ENCODE measurements at regions not wholly inside any gene's neighbourhood (a gene's known extent, or its start where the extent isn't known, plus 50 kb on each side); places are given as distances from the start of the nearest gene placed in this dataset.

DNA sequence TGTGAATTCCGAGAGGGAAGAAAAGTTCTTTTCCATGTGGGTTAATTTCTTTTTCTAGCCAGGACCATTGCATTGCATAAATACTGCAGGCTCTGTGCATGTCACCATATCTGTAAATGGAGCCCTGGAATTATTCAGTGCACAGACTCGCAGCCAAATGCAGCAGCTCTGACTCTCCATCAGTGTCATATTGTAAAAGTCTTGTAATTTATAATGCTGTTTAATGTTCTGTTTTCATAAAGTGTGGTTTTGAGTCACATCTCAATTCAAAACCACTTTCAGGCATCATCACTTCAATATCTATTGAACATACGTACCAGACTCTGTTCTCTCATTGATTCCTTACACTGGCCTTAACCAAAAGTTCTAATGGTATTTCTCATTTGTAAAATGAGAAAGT is 193.9 kb upstream of the RPL34 start:
- no peak for TF ChIP-seq ZNF548 (tag by site-specific recombination; IDR thresholded peaks at IDR 0.05)
- TF ChIP-seq, protein P1, sequence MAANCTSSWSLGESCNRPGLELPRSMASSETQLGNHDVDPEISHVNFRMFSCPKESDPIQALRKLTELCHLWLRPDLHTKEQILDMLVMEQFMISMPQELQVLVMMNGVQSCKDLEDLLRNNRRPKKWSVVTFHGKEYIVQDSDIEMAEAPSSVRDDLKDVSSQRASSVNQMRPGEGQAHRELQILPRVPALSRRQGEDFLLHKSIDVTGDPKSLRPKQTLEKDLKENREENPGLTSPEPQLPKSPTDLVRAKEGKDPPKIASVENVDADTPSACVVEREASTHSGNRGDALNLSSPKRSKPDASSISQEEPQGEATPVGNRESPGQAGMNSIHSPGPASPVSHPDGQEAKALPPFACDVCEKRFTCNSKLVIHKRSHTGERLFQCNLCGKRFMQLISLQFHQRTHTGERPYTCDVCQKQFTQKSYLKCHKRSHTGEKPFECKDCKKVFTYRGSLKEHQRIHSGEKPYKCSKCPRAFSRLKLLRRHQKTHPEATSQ (tag by site-specific recombination; IDR thresholded peaks at IDR 0.05) = no peak
- TF ChIP-seq, protein P2, sequence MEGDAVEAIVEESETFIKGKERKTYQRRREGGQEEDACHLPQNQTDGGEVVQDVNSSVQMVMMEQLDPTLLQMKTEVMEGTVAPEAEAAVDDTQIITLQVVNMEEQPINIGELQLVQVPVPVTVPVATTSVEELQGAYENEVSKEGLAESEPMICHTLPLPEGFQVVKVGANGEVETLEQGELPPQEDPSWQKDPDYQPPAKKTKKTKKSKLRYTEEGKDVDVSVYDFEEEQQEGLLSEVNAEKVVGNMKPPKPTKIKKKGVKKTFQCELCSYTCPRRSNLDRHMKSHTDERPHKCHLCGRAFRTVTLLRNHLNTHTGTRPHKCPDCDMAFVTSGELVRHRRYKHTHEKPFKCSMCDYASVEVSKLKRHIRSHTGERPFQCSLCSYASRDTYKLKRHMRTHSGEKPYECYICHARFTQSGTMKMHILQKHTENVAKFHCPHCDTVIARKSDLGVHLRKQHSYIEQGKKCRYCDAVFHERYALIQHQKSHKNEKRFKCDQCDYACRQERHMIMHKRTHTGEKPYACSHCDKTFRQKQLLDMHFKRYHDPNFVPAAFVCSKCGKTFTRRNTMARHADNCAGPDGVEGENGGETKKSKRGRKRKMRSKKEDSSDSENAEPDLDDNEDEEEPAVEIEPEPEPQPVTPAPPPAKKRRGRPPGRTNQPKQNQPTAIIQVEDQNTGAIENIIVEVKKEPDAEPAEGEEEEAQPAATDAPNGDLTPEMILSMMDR (tag by site-specific recombination; IDR thresholded peaks at IDR 0.05) = no peak
- no peak for TF ChIP-seq ZNF324 (tag by site-specific recombination; IDR thresholded peaks at IDR 0.05)
- TF ChIP-seq, protein P3, sequence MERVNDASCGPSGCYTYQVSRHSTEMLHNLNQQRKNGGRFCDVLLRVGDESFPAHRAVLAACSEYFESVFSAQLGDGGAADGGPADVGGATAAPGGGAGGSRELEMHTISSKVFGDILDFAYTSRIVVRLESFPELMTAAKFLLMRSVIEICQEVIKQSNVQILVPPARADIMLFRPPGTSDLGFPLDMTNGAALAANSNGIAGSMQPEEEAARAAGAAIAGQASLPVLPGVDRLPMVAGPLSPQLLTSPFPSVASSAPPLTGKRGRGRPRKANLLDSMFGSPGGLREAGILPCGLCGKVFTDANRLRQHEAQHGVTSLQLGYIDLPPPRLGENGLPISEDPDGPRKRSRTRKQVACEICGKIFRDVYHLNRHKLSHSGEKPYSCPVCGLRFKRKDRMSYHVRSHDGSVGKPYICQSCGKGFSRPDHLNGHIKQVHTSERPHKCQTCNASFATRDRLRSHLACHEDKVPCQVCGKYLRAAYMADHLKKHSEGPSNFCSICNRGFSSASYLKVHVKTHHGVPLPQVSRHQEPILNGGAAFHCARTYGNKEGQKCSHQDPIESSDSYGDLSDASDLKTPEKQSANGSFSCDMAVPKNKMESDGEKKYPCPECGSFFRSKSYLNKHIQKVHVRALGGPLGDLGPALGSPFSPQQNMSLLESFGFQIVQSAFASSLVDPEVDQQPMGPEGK (tag by site-specific recombination; IDR thresholded peaks at IDR 0.05) = no peak
- no peak for TF ChIP-seq ZBTB1 (tag by site-specific recombination; IDR thresholded peaks at IDR 0.05)
- TF ChIP-seq, protein P4, sequence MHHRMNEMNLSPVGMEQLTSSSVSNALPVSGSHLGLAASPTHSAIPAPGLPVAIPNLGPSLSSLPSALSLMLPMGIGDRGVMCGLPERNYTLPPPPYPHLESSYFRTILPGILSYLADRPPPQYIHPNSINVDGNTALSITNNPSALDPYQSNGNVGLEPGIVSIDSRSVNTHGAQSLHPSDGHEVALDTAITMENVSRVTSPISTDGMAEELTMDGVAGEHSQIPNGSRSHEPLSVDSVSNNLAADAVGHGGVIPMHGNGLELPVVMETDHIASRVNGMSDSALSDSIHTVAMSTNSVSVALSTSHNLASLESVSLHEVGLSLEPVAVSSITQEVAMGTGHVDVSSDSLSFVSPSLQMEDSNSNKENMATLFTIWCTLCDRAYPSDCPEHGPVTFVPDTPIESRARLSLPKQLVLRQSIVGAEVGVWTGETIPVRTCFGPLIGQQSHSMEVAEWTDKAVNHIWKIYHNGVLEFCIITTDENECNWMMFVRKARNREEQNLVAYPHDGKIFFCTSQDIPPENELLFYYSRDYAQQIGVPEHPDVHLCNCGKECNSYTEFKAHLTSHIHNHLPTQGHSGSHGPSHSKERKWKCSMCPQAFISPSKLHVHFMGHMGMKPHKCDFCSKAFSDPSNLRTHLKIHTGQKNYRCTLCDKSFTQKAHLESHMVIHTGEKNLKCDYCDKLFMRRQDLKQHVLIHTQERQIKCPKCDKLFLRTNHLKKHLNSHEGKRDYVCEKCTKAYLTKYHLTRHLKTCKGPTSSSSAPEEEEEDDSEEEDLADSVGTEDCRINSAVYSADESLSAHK (tag by site-specific recombination; IDR thresholded peaks at IDR 0.05) = no peak
